ENCODE measurements at regions not wholly inside any gene's neighbourhood (a gene's known extent, or its start where the extent isn't known, plus 50 kb on each side); places are given as distances from the start of the nearest gene placed in this dataset.

- TF ChIP-seq CTCF (conservative IDR thresholded peaks at IDR 0.05; ENCODE audit: low read depth, low read length) (no peak), USF2 (IDR thresholded peaks at IDR 0.05; ENCODE audit: low read depth, low read length) (no peak), POLR2A (IDR thresholded peaks at IDR 0.05; ENCODE audit: low read depth, low read length) (no peak), RCOR1 (IDR thresholded peaks at IDR 0.05; ENCODE audit: insufficient replicate concordance, low read length) (no peak), CEBPB (IDR thresholded peaks at IDR 0.05; ENCODE audit: low read depth, low read length) (no peak), ELK1 (IDR thresholded peaks at IDR 0.05; ENCODE audit: borderline replicate concordance, low read depth, low read length) (no peak), FOS (IDR thresholded peaks at IDR 0.05; ENCODE audit: low read depth, low read length) (no peak)
Measured at GRCh38 chr6:147770221-147770620, 261.7 kb downstream of the SAMD5 start.

Data from IMR-90 (cell line).